NOMO-1 treated with dmso at 0.1 percent for 144 hours (cell line): ENCODE measurements at regions not wholly inside any gene's neighbourhood (a gene's known extent, or its start where the extent isn't known, plus 50 kb on each side); places are given as distances from the start of the nearest gene placed in this dataset.

Source experiments
- DNase-seq: peaks from one replicate; lab custom pipeline; 2025; ENCODE audit not compliant: unreplicated experiment; lab: John Stamatoyannopoulos, UW

DNA sequence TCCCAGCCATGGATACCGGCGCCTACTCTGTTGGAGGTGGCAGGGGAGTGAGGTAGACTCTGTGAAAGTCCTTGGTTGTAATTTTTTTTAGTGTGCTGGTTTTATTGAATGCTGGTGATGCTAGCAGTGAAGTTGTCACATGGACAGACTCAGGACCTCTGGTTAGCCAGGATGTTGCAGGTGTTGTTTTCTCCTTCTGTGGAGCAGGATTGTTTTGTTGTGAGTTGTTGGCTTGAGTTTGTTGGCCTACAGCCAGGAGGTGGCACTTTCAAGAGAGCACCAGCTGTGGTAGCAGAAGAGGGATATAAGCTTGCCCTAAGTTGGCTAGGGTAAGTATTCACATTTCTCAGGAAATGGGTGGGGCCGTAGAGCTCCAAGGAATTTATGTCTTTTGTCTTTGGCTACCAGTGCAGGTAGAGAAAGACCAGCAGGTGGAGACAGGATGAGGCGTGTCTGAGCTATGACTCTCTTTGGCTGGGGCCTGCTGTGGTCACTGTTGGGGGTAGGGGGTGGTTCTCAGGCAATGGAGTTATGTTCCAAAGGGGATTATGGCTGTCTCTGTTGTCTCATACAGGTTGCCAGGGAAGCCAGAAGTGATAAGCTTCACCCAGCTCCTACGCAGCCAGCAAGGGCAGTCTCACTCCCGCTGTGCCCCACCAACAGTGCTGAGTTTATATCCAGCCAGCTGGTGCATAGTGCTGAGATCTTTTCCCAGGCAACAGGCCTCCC is 248.7 kb downstream of the TAF11L14 start:
- DNase-seq, result no peak

DNA sequence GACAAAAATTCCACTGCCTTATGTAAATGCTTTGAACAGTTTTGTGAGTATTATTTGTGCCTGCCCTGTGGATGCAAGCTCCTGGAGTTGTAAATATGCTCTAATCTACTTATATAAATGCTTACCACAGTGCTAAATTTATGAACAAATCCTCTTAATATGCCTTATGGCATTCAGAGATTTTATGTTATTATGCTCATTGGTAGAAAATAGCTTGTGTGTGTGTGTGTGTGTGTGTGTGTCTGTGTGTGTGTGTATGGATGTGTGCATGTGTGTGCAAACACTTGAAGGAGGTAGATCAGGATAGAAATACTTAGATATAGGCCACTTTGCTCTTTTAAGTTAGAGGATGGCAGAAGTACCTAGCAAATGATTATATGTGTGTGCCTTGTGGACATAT is 253.9 kb downstream of the TAF11L14 start:
- DNase-seq, result no peak

DNA sequence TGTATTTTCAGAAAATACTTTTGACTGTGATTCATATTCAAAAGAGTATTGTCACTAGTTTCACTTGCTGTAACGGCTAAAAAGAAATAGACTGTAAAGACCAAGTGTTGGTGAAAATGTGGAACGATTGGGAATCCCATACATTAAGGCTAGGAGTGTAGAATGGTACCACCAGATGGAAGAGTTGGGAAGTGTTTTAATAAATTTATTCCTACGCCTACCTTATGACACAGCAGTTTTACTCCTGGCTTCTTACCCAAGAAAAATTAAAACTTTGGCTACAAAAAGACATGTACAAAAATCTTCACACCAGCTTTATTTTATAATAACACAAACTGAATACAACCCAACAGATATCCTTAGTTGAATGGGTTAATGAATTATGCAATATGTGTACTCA is 256.2 kb downstream of the TAF11L14 start:
- DNase-seq, result no peak

DNA sequence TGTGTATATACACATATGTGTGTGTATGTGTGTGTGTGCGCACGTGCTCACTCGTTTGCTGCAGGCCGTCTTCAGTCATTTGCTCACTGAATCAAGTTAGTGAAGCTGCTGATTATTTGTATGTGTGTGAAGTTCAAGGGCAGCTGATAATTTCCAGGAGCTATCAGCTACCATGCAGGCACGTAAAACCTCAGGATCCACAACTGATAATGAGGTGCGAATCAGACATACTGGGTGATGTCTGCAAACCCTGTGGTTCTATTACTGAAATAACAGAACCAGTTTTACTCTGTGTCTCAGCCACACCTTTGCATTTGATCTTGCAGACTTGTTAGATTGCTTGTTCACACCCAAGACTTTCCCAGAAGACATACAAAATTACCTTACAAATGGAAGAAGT is 257.6 kb downstream of the TAF11L14 start:
- no peak for DNase-seq

DNA sequence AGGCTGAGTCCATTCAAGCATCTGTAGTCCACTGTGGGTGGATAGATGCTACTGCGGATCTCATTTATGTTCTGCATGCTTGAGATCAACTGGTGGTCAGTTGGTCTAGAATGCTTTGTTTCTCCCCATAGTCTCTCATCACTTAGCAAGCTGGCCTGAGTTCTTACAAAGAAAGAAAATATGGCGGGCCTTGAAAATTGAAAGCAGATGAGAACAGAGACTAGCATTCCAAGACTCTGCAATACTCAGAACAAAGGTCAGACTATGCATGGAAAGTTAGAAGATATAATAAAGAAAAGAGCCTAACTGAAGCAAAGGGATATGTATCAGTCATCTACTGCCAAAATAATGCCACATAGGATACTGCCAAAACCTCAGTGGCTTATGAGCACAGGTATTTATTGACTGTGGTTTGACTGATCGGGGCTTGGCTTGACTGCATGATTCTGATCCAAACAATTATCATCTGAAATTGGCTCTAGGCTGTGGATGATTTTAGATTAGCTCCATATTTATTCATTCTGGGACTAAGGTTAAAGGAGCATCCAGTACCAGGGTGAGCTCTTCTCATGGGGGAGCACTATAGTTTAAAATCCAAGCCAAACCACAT is 258.9 kb downstream of the TAF11L14 start:
- DNase-seq, result no peak

DNA sequence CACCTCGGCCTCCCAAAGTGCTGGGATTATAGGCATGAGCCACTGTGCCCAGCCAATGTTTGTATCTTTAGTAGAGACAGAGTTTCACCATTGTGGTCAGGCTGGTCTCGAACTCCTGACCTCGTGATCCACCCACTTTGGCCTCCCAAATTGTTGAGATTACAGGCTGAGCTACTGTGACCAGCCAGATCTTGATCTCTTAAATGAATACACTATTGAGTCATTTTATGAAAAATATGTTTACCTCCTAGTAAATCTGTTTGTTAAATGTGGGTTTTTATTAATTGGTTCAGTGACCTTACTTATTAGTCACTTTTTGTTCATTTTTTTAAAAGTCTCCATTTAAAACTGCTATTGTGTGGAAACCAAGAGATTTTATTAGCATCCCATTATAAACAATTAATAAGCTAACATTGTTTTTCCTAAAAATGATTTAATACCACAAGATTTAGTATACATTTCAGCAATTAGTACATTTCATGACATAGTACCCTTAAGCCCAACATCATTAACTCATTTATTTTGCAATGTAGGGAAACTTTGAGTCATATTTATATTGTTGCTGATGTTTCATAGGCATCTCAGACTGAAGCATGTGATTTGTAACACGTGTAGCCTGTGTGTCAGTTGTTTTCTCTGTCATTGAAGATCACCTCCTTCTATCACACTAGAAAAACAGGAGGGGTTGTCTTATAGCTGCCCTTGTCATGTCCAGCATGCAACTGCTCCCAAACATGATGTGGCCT is 261.2 kb downstream of the TAF11L14 start:
- no peak for DNase-seq

DNA sequence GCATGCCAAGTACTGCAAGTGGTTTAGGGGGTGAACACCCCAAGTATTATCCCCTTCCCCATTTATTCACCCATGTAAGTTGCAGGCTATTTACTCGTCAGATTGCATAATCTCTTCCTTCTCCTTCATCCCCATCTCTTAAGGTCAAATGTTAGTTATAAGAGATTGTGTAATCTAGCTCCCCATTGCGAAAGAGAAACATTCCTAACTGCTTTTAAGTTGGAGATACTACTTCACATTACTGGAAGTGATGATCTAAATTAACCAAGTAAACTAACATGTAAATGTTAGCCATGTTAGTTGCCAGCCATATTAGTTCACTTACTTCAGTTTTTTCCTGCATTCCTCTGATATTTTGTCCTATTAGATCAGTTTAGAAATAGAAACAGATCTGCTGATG is 262.3 kb downstream of the TAF11L14 start:
- DNase-seq, result peak; percentile 30

DNA sequence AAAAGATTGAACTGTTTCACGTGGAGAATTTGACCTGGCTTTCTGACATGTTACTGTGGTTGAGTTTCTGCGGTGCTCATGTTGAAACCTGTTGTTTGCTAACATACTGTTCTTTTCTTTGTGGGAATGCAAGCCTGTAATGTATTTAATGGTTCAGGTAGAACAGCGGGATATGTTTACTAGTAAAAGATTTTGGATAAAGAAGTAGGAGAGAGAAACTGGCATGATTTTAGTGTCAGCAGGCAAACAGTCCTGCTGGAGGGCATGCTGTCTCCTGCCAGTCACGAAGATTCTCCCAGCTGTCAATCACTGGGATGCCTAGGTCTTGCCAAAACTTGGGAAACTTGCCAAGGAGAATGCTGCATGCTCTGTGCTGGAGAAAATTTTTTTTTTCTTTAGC is 263.5 kb downstream of the TAF11L14 start:
- no peak for DNase-seq

DNA sequence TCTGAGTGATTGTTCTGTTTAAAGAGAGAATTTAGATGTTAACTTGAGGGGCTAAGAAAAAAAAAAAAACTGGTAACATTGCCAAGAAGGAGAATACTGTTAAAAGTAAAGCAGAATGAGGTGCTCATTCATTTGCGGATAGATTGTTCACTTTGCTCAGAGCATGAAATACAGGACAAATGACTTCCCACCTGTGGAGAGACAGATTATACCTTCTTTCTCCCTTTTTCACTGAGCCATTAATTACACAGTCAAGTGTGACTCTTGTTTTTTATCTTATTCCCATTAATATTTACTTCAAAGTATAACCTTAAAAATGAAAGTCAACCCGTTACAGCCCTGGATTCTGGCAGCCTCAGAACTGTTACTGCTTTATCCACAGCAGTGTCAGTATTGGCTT is 264.5 kb downstream of the TAF11L14 start:
- no peak for DNase-seq

DNA sequence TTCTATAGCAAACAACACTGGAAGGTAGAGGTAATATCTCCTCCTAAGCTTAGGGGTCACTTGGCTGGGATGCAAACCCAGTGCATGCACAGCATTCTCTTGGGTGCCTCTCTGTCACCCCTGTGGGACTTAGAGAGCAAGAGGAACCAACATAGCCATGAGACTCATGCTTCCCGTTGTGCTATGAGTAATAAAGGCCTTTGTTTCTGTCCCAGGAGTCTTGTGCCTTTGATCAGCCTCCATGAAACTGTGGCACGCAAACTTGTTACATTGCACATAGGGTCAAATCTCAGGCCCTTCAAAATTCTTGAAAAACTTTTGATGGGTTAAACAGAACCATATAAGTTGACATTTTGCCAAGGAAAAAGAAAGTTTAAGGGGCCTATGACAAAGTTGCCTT is 272.8 kb downstream of the TAF11L14 start:
- no peak for DNase-seq

DNA sequence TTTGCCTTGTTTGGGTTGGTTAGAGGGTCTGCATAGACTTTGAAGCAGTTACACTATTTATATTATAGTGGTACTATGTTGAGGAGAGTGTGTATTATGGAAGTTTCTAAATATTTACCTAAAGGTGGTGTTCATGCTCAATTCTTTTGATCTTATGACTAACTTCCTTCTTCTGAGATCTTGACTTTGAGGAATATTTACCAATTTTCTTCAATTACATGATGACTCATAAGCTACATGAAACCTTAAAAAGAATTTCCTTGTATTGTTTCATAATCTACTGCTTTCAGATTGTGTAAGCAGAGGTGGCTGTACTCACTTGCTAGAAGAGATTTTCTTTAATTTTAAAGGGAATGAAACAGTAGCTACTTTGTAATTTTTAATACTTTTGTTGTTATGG is 276.1 kb downstream of the TAF11L14 start:
- peak; percentile 94 for DNase-seq

DNA sequence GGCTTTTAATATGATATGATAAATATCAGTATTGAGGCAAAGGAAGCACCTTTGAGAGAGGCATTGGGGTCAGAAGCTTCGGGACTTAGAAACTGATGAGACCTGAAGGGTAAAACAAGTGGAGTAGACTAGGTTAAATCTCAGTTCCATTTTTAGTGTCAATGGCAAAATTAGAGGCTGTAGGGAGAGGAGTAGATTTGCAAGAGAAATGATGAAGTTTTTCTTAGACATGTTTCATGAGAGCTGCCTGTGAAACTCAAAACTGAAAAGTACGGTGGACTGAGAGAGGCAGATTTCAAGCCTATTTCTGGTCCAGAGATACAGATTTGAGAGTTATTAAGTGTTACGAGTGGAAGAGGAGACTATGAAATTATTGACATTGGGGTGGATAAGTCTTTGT is 278.5 kb downstream of the TAF11L14 start:
- no peak for DNase-seq

DNA sequence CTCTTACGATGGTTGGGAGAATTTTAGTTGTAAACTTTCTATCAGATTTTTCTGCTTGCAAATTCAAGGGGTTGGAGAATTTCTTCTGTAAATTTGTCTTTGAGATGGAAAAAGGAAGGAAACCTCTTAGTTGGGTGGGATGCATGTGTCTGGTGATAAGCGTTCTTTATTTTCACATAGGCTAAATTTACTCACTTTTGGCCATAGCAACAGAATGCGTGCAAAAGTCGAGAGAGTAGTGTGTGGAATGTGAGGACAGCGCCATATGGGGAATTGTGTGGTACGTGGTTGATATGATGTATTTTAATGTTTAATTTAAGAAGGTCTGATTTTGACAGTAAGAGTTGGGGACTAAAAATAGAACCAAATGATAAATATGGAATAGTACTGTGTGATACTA is 282.2 kb downstream of the TAF11L14 start:
- DNase-seq, result no peak

DNA sequence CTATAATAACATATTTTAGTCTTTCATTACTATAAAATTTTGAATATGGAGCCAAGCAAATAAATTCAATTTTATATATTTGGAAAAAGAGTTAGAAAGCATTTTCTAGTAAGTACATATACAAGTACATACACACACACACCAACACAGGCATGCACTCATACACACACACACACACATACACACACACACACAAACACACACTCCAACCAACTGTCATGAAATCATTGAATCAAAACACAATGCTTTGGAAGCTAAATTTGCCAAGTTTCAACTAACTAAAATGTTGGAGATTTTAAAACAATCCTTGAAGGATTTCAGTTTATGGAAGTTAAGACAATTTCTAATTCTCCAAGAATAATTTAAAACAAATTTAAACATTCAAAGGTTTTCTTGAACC is 283.2 kb downstream of the TAF11L14 start:
- no peak for DNase-seq

DNA sequence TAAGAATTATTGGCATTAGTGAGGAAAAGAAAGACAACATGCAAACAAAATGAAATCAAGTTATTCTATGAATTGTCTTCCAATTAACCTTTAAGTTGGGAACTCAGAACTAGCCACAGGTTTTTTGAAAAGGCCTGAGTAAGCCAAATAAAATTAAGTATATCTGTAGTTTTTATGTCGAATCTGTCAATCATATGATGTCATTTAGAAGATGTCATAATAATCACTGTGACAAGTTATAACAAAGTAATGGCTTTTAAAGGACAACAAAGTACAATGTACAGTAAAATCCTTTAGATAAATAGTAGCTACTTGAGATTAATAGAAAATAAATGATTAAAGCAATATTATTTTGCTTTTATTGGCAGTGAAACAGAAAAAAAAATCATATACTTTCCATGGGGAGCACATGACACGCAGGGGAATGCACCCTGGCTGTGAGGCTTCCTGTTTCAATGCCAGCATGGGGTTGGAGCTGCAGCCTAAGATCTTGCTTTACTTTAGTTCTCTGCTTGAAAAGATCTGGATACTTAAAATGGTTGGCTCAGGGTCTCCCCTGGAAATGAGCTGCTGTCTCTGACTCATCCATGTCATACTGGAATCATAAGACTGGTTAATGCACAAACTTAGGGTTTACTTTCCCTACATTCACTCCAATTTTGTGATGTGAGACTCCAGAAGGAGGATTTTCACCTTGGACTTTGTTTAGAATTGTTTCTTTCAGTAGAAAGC is 284.3 kb downstream of the TAF11L14 start:
- DNase-seq, result no peak

DNA sequence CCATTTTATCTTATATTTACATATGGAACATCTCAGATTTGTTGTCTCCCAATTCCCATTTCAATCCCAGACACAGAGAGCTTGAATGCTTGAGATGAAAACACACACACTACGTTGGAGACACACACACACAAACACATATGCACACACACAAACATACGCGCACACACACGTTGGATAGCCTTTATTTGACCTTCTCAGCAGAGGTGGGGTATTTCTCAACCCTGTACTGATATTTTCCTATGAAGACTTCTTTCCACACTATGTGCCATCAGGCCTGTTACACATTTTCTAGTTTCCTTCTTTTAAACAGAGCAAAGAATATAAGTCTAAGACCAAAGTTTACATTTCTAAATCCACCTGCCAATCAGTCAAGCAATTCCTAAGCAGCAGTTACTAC is 291.0 kb downstream of the TAF11L14 start:
- DNase-seq, result no peak

DNA sequence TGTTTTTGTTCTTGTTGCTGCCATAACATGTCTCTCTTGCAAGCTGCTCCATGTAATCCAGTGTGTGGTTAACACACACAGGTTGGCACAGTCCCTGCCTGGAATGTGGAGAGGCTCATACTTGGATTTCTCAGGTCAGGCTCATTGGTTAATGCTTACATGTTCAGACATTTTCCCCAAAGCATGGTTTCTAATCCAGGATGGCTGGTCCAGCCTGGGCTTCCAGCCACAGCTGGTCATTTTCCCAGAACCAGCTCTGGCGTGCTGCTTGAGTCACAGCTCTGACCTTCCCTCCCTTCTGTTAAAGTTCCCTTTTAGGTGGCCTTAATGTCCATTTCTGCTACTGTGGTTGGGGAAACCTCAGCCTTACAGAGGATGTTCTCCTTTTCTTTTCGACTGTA is 294.3 kb downstream of the TAF11L14 start:
- peak; percentile 43 for DNase-seq

DNA sequence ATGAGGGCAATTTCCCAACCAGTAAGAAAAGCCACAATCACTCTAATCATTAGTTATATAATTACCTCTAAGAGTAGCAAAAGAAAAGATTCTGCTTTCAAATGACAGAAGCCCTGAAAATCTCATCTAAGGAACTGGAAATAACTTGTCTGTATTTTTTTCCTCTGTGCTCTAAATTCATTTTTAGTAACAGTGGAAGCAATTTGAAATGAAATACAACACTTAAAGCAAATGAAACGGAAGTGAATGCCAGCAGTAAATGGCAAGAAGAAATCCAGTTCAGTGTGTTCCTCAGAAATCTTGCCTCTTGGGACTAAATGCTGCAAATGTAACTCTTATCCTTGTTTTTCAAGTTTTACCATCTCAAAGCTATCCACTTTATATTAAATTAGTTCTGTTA is 294.9 kb downstream of the TAF11L14 start:
- no peak for DNase-seq

DNA sequence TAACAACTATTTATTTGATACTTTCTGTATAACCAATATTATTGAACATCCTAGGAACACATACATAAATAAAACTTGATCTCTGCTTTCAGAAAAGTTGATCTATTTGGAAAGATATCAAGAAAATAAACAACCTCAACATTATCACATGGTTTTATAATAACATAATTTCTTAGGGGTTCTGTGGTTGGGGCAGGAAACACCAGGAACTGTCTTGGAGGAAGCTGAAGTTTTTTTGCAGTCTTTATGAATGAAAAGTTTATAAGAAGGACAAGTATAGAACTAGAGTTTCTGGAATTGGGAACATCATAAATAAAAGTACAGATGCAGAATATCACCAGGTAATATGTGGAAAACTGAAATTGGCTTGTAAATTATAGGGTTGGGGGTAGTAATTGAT is 296.1 kb downstream of the TAF11L14 start:
- no peak for DNase-seq

DNA sequence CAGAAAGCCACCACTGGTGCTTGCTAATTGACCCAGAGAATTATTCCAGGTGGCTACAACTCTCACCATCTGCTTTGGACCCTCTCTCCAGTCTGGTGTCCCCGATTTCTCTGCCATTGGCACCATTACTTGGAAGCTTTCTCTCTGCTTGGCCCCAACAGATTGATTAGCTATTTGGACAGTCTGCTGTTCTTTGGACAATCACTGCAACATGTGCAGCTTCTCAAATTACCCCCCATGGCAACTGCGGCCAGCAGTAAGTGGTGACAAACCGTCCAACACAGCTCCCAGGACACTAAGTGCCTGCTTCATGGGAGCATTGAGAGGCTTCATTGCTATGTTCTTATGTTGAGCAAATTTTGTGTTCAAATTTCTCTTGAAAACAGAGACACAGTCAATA is 309.8 kb downstream of the TAF11L14 start:
- DNase-seq, result no peak

DNA sequence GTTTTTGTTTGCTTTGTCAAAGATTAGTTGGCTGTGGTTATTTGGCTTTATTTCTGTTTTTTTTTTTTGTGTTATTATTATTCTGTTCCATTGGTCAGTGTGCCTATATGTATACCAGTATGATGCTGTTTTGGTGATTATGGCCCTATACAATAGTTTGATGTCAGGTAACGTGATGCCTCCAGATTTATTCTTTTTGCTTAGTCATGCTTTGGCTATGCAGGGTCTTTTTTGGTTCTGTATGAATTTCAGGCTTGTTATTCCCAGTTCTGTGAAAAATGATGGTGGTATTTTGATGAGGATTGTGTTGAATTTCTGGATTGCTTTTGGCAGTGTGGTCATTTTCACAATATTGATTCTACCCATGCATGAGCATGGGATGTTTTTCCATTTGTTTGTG is 312.8 kb downstream of the TAF11L14 start:
- no peak for DNase-seq
